Thyroid gland (tissue), 4 donors: ENCODE measurements at regions not wholly inside any gene's neighbourhood (a gene's known extent, or its start where the extent isn't known, plus 50 kb on each side); places are given as distances from the start of the nearest gene placed in this dataset. TPM values are rescaled to one million over a fixed set of nuclear protein-coding genes. Genes with fewer than 3 reads are reported as not detected.

Source experiments
- DNase-seq, 2 donors: peaks; one replicate each; pipeline ENCODE4 v3.0.0-alpha.2; 2019
- H3K27ac ChIP-seq, 3 donors: fragments of 200-600 bp; sonication (generic); 1 replicate in 2 of 3; 2 replicates in 1 of 3; pipeline ENCODE4 v1.5.1; 2016 to 2019; ENCODE audit warnings: mild to moderate bottlenecking in 1 of 3, moderate library complexity in 1 of 3
- H3K27me3 ChIP-seq: fragments of 200-600 bp; sonication (generic); one replicate; pipeline ENCODE4 v1.5.1; 2019
- H3K36me3 ChIP-seq, 2 donors: fragments of 200-600 bp; sonication (generic); one replicate each; pipeline ENCODE4 v1.5.1; 2016 to 2019
- H3K4me1 ChIP-seq, 2 donors: fragments of 200-600 bp; sonication (generic); one replicate each; pipeline ENCODE4 v1.5.1; 2017 to 2019
- H3K4me3 ChIP-seq, 3 donors: fragments of 200-600 bp; sonication (generic); replicated peaks in 1 of 3; 1 replicate in 2 of 3; 2 replicates in 1 of 3; pipeline ENCODE4 v1.5.1; 2016; ENCODE audit warnings: mild to moderate bottlenecking in 1 of 3
- H3K9me3 ChIP-seq: fragments of 200-600 bp; sonication (generic); one replicate; pipeline ENCODE4 v1.5.1; 2017
- POLR2A ChIP-seq, 2 donors: fragments of 450-650 bp; IDR thresholded peaks; one replicate each; pipeline ENCODE4 v1.6.1; 2017; ENCODE audit warnings: antibody characterized with exemption in 2 of 2, mild to moderate bottlenecking in 2 of 2, moderate library complexity in 1 of 2
- WGBS, 2 donors: methylation state at CpG; one replicate each; pipeline ENCODE4 v1.1.5; 2017; 5-methylcytosine and 5-hydroxymethylcytosine counted together
- intact Hi-C: fragments of 100-400 bp; cut with DNase I; formaldehyde crosslinking; loops from one replicate; pipeline ENCODE4 v1.15.1; 2023
- small RNA-seq: library from RNA; depleted of rRNA; stranded (forward); fragments of <200 nt; gene quantifications from one replicate; pipeline ENCODE3, GENCODE V24; 2016
- TF ChIP-seq, protein P1 (sequence below), 6 experiments: fragments of 200-600 bp in 3 of 6; fragments of 450-650 bp in 3 of 6; sonication (generic) in 3 of 6; IDR thresholded peaks; one replicate each; pipeline ENCODE4 v1.5.1; 2016 to 2019; ENCODE audit warnings: antibody characterized with exemption in 6 of 6, mild to moderate bottlenecking in 2 of 6, inconsistent platforms in 1 of 6, moderate library complexity in 1 of 6

GRCh38 chr1:118246646-118247045 is 61.6 kb upstream of the SPAG17 start:
- no peak for TF ChIP-seq POLR2A (IDR thresholded peaks at IDR 0.05)
- TF ChIP-seq, protein P1, sequence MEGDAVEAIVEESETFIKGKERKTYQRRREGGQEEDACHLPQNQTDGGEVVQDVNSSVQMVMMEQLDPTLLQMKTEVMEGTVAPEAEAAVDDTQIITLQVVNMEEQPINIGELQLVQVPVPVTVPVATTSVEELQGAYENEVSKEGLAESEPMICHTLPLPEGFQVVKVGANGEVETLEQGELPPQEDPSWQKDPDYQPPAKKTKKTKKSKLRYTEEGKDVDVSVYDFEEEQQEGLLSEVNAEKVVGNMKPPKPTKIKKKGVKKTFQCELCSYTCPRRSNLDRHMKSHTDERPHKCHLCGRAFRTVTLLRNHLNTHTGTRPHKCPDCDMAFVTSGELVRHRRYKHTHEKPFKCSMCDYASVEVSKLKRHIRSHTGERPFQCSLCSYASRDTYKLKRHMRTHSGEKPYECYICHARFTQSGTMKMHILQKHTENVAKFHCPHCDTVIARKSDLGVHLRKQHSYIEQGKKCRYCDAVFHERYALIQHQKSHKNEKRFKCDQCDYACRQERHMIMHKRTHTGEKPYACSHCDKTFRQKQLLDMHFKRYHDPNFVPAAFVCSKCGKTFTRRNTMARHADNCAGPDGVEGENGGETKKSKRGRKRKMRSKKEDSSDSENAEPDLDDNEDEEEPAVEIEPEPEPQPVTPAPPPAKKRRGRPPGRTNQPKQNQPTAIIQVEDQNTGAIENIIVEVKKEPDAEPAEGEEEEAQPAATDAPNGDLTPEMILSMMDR (IDR thresholded peaks at IDR 0.05), result no peak
- no peaks in the 10 kb centered on the region for H3K27me3 ChIP-seq
- no peak overlapping the region for H3K4me3 ChIP-seq
- H3K36me3 ChIP-seq, result no peaks in the 10 kb centered on the region
- intact Hi-C loops, result no loop called here
- DNase-seq, result no peak
- H3K27ac ChIP-seq, result no peak overlapping the region
- no peaks in the 10 kb centered on the region for H3K4me1 ChIP-seq
- no peaks in the 10 kb centered on the region for H3K9me3 ChIP-seq

GRCh38 chr1:118244194-118244593 is 59.2 kb upstream of the SPAG17 start:
- no peak for DNase-seq
- WGBS, 2 donors, result 48 to 56% methylated on average over 3 of the region's 4 CpGs
- Histone ChIP-seq H3K4me1 (no peaks in the 10 kb centered on the region), H3K9me3 (no peaks in the 10 kb centered on the region), H3K27ac (no peak overlapping the region), H3K36me3 (no peaks in the 10 kb centered on the region), H3K4me3 (no peak overlapping the region), H3K27me3 (no peaks in the 10 kb centered on the region)
- TF ChIP-seq, protein P1 (IDR thresholded peaks at IDR 0.05), result no peak
- TF ChIP-seq POLR2A (IDR thresholded peaks at IDR 0.05), result no peak
- intact Hi-C loops, result no loop called here

GRCh38 chr1:118243269-118243668 is 58.2 kb upstream of the SPAG17 start:
- DNase-seq, result no peak
- Histone ChIP-seq H3K9me3 (no peaks in the 10 kb centered on the region), H3K4me3 (no peak overlapping the region), H3K4me1 (no peaks in the 10 kb centered on the region), H3K36me3 (no peaks in the 10 kb centered on the region), H3K27me3 (no peaks in the 10 kb centered on the region), H3K27ac (no peak overlapping the region)
- TF ChIP-seq, protein P1 (IDR thresholded peaks at IDR 0.05), result no peak
- no peak for TF ChIP-seq POLR2A (IDR thresholded peaks at IDR 0.05)
- intact Hi-C loops, result no loop called here
- 83 to 87% methylated on average over 4 of the region's 4 CpGs for WGBS, 2 donors

Small RNA genes in the stretch of these regions (small RNA-seq; reads per million reads assigned to genes)
- gene RNA5SP56, result not detected
